ENCODE measurements at regions not wholly inside any gene's neighbourhood (a gene's known extent, or its start where the extent isn't known, plus 50 kb on each side); places are given as distances from the start of the nearest gene placed in this dataset.
"Not testable (repeated sequence)": the region's sequence is repeated elsewhere in the genome, so short reads cannot be mapped to it uniquely, and the experiment has no call there.

DNA sequence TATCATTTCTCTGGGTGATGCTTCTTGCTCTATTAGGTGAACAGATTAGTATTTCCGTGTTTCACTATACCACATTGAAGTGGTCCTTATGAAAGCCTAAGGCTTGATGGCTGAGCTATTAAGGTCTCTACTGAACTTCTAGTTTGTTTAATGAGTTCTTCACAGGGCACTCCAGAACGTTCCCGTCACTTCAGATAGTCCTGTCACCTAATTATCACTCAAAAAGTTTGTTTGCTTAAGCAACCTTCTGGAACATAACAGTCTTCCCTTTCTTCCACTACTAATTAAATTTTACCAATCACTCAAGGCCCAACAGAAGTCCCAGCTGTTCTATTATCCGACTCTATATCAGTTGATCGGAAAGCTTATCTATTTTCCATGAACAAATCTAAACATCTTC, 104.6 kb upstream of the ZC3H11B start:
- no peak for DNase-seq
- Mint-ChIP-seq H3K27ac (no peak overlapping the region), H3K9me3 (peaks cover 0 to 8% (median 0%) of the 10 kb centered on the region in 5 donors), H3K36me3 (no peaks in the 10 kb centered on the region), H3K27me3 (peaks cover 0 to 1% of the 10 kb centered on the region in 2 donors), H3K4me3 (no peak overlapping the region), H3K4me1 (no peaks in the 10 kb centered on the region)
- POLR2A ChIA-PET, result no interaction called here
- no peaks in the 10 kb centered on the region for H3K4me1 ChIP-seq (ENCODE audit: insufficient read depth, low read length)
- CTCF ChIA-PET, result no interaction called here
- H3K4me3 ChIP-seq (ENCODE audit: low read length), result no peak overlapping the region
- H3K27me3 ChIP-seq (ENCODE audit: insufficient read depth, low read length, poor library complexity, severe bottlenecking), result no peaks in the 10 kb centered on the region
- H3K27ac ChIP-seq (ENCODE audit: low read depth, low read length), result no peak overlapping the region
- H3K9me3 ChIP-seq (ENCODE audit: low read length), result no peaks in the 10 kb centered on the region
- no peaks in the 10 kb centered on the region for H3K36me3 ChIP-seq (ENCODE audit: insufficient read depth, low read length)

GRCh38 chr1:219716611-219717114, 103.8 kb upstream of the ZC3H11B start:
- no peak overlapping the region for H3K4me3 Mint-ChIP-seq
- Histone ChIP-seq H3K36me3 (ENCODE audit: insufficient read depth, low read length) (no peaks in the 10 kb centered on the region), H3K27me3 (ENCODE audit: insufficient read depth, low read length, poor library complexity, severe bottlenecking) (no peaks in the 10 kb centered on the region), H3K9me3 (ENCODE audit: low read length) (no peaks in the 10 kb centered on the region), H3K4me3 (ENCODE audit: low read length) (no peak overlapping the region), H3K27ac (ENCODE audit: low read depth, low read length) (no peak overlapping the region), H3K4me1 (ENCODE audit: insufficient read depth, low read length) (no peaks in the 10 kb centered on the region)
- ChIA-PET CTCF (no interaction called here), POLR2A (no interaction called here)
- H3K9me3 Mint-ChIP-seq, result peaks cover 0 to 8% (median 0%) of the 10 kb centered on the region in 5 donors
- H3K36me3 Mint-ChIP-seq, result no peaks in the 10 kb centered on the region
- H3K27me3 Mint-ChIP-seq, result peaks cover 0 to 1% of the 10 kb centered on the region in 2 donors
- DNase-seq, result no peak
- no peaks in the 10 kb centered on the region for H3K4me1 Mint-ChIP-seq
- H3K27ac Mint-ChIP-seq, result peak overlapping the region in 1 of 8 donors; percentile 75

- Mint-ChIP-seq H3K9me3 (peaks cover 0 to 5% (median 1%) of the 10 kb centered on the region in 5 donors), H3K4me3 (no peak overlapping the region), H3K27ac (no peak overlapping the region), H3K4me1 (no peaks in the 10 kb centered on the region), H3K27me3 (no peaks in the 10 kb centered on the region), H3K36me3 (no peaks in the 10 kb centered on the region)
- Histone ChIP-seq H3K36me3 (ENCODE audit: insufficient read depth, low read length) (no peaks in the 10 kb centered on the region), H3K4me3 (ENCODE audit: low read length) (no peak overlapping the region), H3K4me1 (ENCODE audit: insufficient read depth, low read length) (no peaks in the 10 kb centered on the region), H3K27ac (ENCODE audit: low read depth, low read length) (no peak overlapping the region), H3K9me3 (ENCODE audit: low read length) (no peaks in the 10 kb centered on the region), H3K27me3 (ENCODE audit: insufficient read depth, low read length, poor library complexity, severe bottlenecking) (no peaks in the 10 kb centered on the region)
- ChIA-PET POLR2A (no interaction called here), CTCF (no interaction called here)
- no peak for DNase-seq
Measured at GRCh38 chr1:219713981-219714381, 101.1 kb upstream of the ZC3H11B start.

DNA sequence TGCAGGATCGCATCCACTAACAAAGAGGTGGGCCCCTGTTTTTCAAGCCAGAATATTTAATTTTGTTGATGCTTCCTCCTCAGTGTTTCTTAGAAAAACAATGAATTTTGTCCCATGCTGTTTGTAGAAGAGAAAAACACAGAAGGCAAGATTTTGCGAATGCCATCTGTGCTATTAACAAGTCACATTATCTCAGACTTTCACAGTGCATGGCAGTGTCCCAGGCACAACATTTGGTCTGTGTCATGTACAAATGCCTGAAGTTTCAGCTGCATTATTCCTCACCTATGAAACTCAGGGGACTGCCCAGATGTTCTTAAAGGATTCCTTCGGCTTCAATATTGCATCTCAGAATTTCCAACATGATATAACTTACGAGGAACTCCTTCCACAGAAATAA, 99.6 kb upstream of the ZC3H11B start:
- ChIA-PET POLR2A (no interaction called here), CTCF (no interaction called here)
- H3K9me3 Mint-ChIP-seq, result peaks cover 0 to 6% (median 4%) of the 10 kb centered on the region in 5 donors
- H3K27me3 ChIP-seq (ENCODE audit: insufficient read depth, low read length, poor library complexity, severe bottlenecking), result no peaks in the 10 kb centered on the region
- no peaks in the 10 kb centered on the region for H3K36me3 ChIP-seq (ENCODE audit: insufficient read depth, low read length)
- H3K27ac Mint-ChIP-seq, result no peak overlapping the region
- no peak overlapping the region for H3K27ac ChIP-seq (ENCODE audit: low read depth, low read length)
- DNase-seq, result no peak
- H3K4me1 ChIP-seq (ENCODE audit: insufficient read depth, low read length), result no peaks in the 10 kb centered on the region
- H3K27me3 Mint-ChIP-seq, result no peaks in the 10 kb centered on the region
- H3K9me3 ChIP-seq (ENCODE audit: low read length), result no peaks in the 10 kb centered on the region
- H3K4me3 Mint-ChIP-seq, result no peak overlapping the region
- no peaks in the 10 kb centered on the region for H3K4me1 Mint-ChIP-seq
- no peaks in the 10 kb centered on the region for H3K36me3 Mint-ChIP-seq
- no peak overlapping the region for H3K4me3 ChIP-seq (ENCODE audit: low read length)

- Mint-ChIP-seq H3K9me3 (peaks cover 0 to 8% (median 4%) of the 10 kb centered on the region in 5 donors), H3K27ac (no peak overlapping the region), H3K27me3 (no peaks in the 10 kb centered on the region), H3K4me3 (no peak overlapping the region), H3K36me3 (no peaks in the 10 kb centered on the region), H3K4me1 (no peaks in the 10 kb centered on the region)
- H3K4me1 ChIP-seq (ENCODE audit: insufficient read depth, low read length), result no peaks in the 10 kb centered on the region
- H3K9me3 ChIP-seq (ENCODE audit: low read length), result no peaks in the 10 kb centered on the region
- no peak overlapping the region for H3K27ac ChIP-seq (ENCODE audit: low read depth, low read length)
- no peak overlapping the region for H3K4me3 ChIP-seq (ENCODE audit: low read length)
- H3K27me3 ChIP-seq (ENCODE audit: insufficient read depth, low read length, poor library complexity, severe bottlenecking), result no peaks in the 10 kb centered on the region
- ChIA-PET POLR2A (no interaction called here), CTCF (no interaction called here)
- H3K36me3 ChIP-seq (ENCODE audit: insufficient read depth, low read length), result no peaks in the 10 kb centered on the region
- DNase-seq, result no peak
Measured at GRCh38 chr1:219710529-219711194, 97.8 kb upstream of the ZC3H11B start.

DNA sequence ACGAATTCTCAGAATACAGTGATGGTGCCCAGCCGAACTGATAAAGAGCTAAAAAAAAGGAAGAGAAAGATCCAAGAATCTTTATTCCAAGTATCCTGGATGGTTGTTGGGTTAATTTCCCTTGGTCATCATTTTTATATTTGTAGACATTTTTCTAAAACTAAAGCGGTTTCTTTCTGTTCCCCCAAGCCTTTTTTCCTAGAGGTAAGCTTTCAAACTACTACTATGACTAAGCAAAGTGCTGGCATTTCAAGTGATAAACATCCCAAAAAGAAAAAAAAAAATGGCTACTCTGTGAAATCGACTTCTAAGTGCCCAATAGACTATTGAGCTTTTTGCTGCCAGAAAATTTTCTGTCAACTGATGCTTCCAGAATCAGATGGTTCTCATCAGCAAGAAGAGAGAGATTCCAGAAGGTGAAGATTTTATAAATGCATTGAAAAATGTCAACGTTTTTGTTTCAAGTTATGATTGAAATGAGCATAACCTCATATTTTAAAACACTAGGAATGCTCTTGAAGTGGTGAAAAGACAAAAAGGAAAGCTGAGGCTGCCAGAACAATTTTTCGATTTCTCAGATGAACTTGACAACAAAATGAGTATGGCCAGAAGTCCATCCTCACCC, 96.1 kb upstream of the ZC3H11B start:
- H3K4me1 Mint-ChIP-seq, result no peaks in the 10 kb centered on the region
- DNase-seq, result no peak
- no peaks in the 10 kb centered on the region for H3K27me3 ChIP-seq (ENCODE audit: insufficient read depth, low read length, poor library complexity, severe bottlenecking)
- H3K27me3 Mint-ChIP-seq, result no peaks in the 10 kb centered on the region
- H3K27ac ChIP-seq (ENCODE audit: low read depth, low read length), result no peak overlapping the region
- H3K27ac Mint-ChIP-seq, result no peak overlapping the region
- H3K36me3 Mint-ChIP-seq, result no peaks in the 10 kb centered on the region
- H3K4me1 ChIP-seq (ENCODE audit: insufficient read depth, low read length), result no peaks in the 10 kb centered on the region
- POLR2A ChIA-PET, result no interaction called here
- H3K9me3 ChIP-seq (ENCODE audit: low read length), result no peaks in the 10 kb centered on the region
- no peak overlapping the region for H3K4me3 Mint-ChIP-seq
- no peak overlapping the region for H3K4me3 ChIP-seq (ENCODE audit: low read length)
- CTCF ChIA-PET, result no interaction called here
- no peaks in the 10 kb centered on the region for H3K36me3 ChIP-seq (ENCODE audit: insufficient read depth, low read length)
- H3K9me3 Mint-ChIP-seq, result peaks cover 0 to 8% (median 4%) of the 10 kb centered on the region in 5 donors

DNA sequence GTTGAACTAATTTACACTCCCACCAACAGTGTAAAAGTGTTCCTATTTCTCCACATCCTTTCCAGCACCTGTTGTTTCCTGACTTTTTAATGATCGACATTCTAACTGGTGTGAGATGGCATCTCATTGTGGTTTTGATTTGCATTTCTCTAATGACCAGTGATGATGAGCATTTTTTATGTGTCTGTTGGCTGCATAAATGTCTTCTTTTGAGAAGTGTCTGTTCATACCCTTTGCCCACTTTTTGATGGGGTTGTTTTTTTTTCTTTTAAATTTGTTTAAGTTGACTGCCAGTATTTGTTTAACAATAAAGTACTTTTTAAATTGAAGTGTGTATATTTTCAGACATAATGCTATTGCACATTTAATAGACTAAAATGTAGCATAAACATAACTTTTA, 95.0 kb upstream of the ZC3H11B start:
- H3K4me3 Mint-ChIP-seq; H3K36me3 Mint-ChIP-seq; H3K4me3 ChIP-seq (ENCODE audit: low read length); POLR2A ChIA-PET; H3K27ac ChIP-seq (ENCODE audit: low read depth, low read length); H3K27me3 ChIP-seq (ENCODE audit: insufficient read depth, low read length, poor library complexity, severe bottlenecking); H3K27me3 Mint-ChIP-seq; H3K27ac Mint-ChIP-seq; CTCF ChIA-PET; H3K9me3 ChIP-seq (ENCODE audit: low read length); H3K4me1 ChIP-seq (ENCODE audit: insufficient read depth, low read length); H3K36me3 ChIP-seq (ENCODE audit: insufficient read depth, low read length); DNase-seq; H3K9me3 Mint-ChIP-seq; H3K4me1 Mint-ChIP-seq: not testable (repeated sequence)

DNA sequence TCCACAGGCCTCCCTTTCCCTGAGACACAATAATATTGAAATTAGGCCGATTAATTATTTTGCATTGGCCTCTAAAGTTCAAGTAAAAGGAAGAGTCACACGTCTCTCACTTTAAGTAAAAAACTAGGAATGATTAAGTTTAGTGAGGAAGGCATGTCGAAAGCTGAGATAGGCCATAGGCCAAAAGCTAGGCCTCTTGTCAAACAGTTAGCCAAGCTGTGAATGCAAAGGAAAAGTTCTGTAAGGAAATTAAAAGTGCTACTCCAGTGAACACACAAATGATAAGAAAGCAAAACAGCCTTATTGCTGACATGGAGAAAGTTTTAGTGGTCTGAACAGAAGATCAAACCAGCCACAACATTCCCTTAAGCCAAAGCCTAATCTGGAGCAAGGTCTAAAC, 91.4 kb upstream of the ZC3H11B start:
- H3K27me3 ChIP-seq (ENCODE audit: insufficient read depth, low read length, poor library complexity, severe bottlenecking); DNase-seq; H3K27ac ChIP-seq (ENCODE audit: low read depth, low read length); H3K27ac Mint-ChIP-seq; H3K4me1 ChIP-seq (ENCODE audit: insufficient read depth, low read length); H3K27me3 Mint-ChIP-seq; H3K9me3 Mint-ChIP-seq; H3K4me3 Mint-ChIP-seq; CTCF ChIA-PET; H3K36me3 Mint-ChIP-seq; POLR2A ChIA-PET; H3K4me1 Mint-ChIP-seq; H3K36me3 ChIP-seq (ENCODE audit: insufficient read depth, low read length); H3K4me3 ChIP-seq (ENCODE audit: low read length); H3K9me3 ChIP-seq (ENCODE audit: low read length): not testable (repeated sequence)

All from CD8-positive, alpha-beta memory T cell (primary cell).